H9 (cell line): ENCODE measurements at regions not wholly inside any gene's neighbourhood (a gene's known extent, or its start where the extent isn't known, plus 50 kb on each side); places are given as distances from the start of the nearest gene placed in this dataset.

Experiments used
- DNase-seq: peaks from one replicate; pipeline ENCODE4 v3.0.0-alpha.2; 2017
- H2AFZ ChIP-seq: one replicate; pipeline ENCODE4 v1.6.1; 2013; ENCODE audit warnings: mild to moderate bottlenecking, low read length, control low read depth, moderate library complexity
- H2AK5ac ChIP-seq: 2 replicates; pipeline ENCODE4 v1.6.1; 2013; ENCODE audit warnings: low read length, control low read depth, mixed read lengths; ENCODE audit not compliant: insufficient read length
- H2BK120ac ChIP-seq: one replicate; pipeline ENCODE4 v1.6.1; 2013; ENCODE audit warnings: low read depth, mild to moderate bottlenecking, low read length, control low read depth, inconsistent platforms; ENCODE audit not compliant: poor library complexity, severe bottlenecking
- H2BK12ac ChIP-seq: 2 replicates; pipeline ENCODE4 v1.6.1; 2013; ENCODE audit warnings: low read length, control low read depth, mixed read lengths, low read depth; ENCODE audit not compliant: insufficient read length
- H2BK15ac ChIP-seq: 2 replicates; pipeline ENCODE4 v1.6.1; 2013; ENCODE audit warnings: low read depth, low read length, control low read depth
- H2BK20ac ChIP-seq: one replicate; pipeline ENCODE4 v1.6.1; 2013; ENCODE audit warnings: low read depth, mild to moderate bottlenecking, low read length, control low read depth, inconsistent platforms; ENCODE audit not compliant: poor library complexity, severe bottlenecking
- H2BK5ac ChIP-seq: 2 replicates; pipeline ENCODE4 v1.6.1; 2013; ENCODE audit warnings: low read length, control low read depth, mixed read lengths; ENCODE audit not compliant: insufficient read length
- H3K14ac ChIP-seq: 2 replicates; pipeline ENCODE4 v1.6.1; 2013; ENCODE audit warnings: low read length, control low read depth; ENCODE audit not compliant: insufficient read depth
- H3K18ac ChIP-seq: 2 replicates; pipeline ENCODE4 v1.6.1; 2013; ENCODE audit warnings: low read depth, mild to moderate bottlenecking, mixed read lengths, low read length, control low read depth; ENCODE audit not compliant: insufficient read length
- H3K23ac ChIP-seq: 2 replicates; pipeline ENCODE4 v1.6.1; 2013; ENCODE audit warnings: low read length, control low read depth, mixed read lengths, low read depth; ENCODE audit not compliant: insufficient read length
- H3K23me2 ChIP-seq: 2 replicates; pipeline ENCODE4 v1.6.1; 2013; ENCODE audit warnings: low read depth, mild to moderate bottlenecking, mixed read lengths, low read length, control low read depth; ENCODE audit not compliant: insufficient read length, poor library complexity, severe bottlenecking
- H3K27ac ChIP-seq: 2 replicates; pipeline ENCODE4 v1.5.1; 2013; ENCODE audit warnings: low read length, control low read depth, mixed read lengths, low read depth; ENCODE audit not compliant: insufficient read length
- H3K27me3 ChIP-seq: 2 replicates; pipeline ENCODE4 v1.6.1; 2013; ENCODE audit warnings: low read length, control low read depth, inconsistent platforms; ENCODE audit not compliant: insufficient read depth
- H3K4ac ChIP-seq: 2 replicates; pipeline ENCODE4 v1.6.1; 2013; ENCODE audit warnings: low read depth, mild to moderate bottlenecking, control low read depth, inconsistent platforms, low read length, moderate library complexity
- H3K4me1 ChIP-seq: 2 replicates; pipeline ENCODE4 v1.6.1; 2013; ENCODE audit warnings: low read length, control low read depth, inconsistent platforms; ENCODE audit not compliant: insufficient read depth
- H3K4me2 ChIP-seq: 2 replicates; pipeline ENCODE4 v1.6.1; 2013; ENCODE audit warnings: low read length, control low read depth, mixed read lengths; ENCODE audit not compliant: insufficient read length, insufficient read depth
- H3K56ac ChIP-seq: 2 replicates; pipeline ENCODE4 v1.6.1; 2013; ENCODE audit warnings: low read depth, mild to moderate bottlenecking, mixed read lengths, low read length, control low read depth; ENCODE audit not compliant: insufficient read length
- H3K79me1 ChIP-seq: 2 replicates; pipeline ENCODE4 v1.6.1; 2013; ENCODE audit warnings: low read depth, mild to moderate bottlenecking, moderate library complexity, low read length, control low read depth, inconsistent platforms; ENCODE audit not compliant: insufficient read depth, poor library complexity, severe bottlenecking
- H3K79me2 ChIP-seq: 2 replicates; pipeline ENCODE4 v1.6.1; 2013; ENCODE audit warnings: low read length, control low read depth, inconsistent platforms; ENCODE audit not compliant: insufficient read depth
- H3K9ac ChIP-seq: 2 replicates; pipeline ENCODE4 v1.6.1; 2013; ENCODE audit warnings: low read length, control low read depth, mixed read lengths; ENCODE audit not compliant: insufficient read length; ENCODE audit errors: extremely low read depth
- H3K9me3 ChIP-seq: one replicate; pipeline ENCODE4 v1.6.1; 2013; ENCODE audit warnings: low read depth, low read length, inconsistent platforms; ENCODE audit not compliant: control insufficient read depth
- H3T11ph ChIP-seq: one replicate; pipeline ENCODE4 v1.6.1; 2013; ENCODE audit warnings: mild to moderate bottlenecking, low read length, control low read depth, inconsistent platforms
- H4K20me1 ChIP-seq: one replicate; pipeline ENCODE4 v1.6.1; 2013; ENCODE audit not compliant: control insufficient read depth, insufficient read length, insufficient read depth
- H4K5ac ChIP-seq: 2 replicates; pipeline ENCODE4 v1.6.1; 2013; ENCODE audit warnings: low read depth, mild to moderate bottlenecking, mixed read lengths, low read length, control low read depth; ENCODE audit not compliant: insufficient read length
- H4K8ac ChIP-seq: replicated peaks from 2 replicates; pipeline ENCODE4 v1.6.1; 2013; ENCODE audit warnings: low read length, control low read depth, mixed read lengths, low read depth; ENCODE audit not compliant: insufficient read length
- H4K91ac ChIP-seq: 2 replicates; pipeline ENCODE4 v1.6.1; 2013; ENCODE audit warnings: low read depth, mild to moderate bottlenecking, moderate library complexity, mixed read lengths, low read length, control low read depth; ENCODE audit not compliant: insufficient read length
- H3K27ac Mint-ChIP-seq, 3 experiments: 2 replicates in 2 of 3; 3 replicates in 1 of 3; pipeline ENCODE4 v1.8.0; 2020 to 2021; ENCODE audit warnings: mixed read lengths in 3 of 3, mild to moderate bottlenecking in 1 of 3, moderate library complexity in 1 of 3
- H3K27me3 Mint-ChIP-seq: 2 replicates; pipeline ENCODE4 v1.8.0; 2021; ENCODE audit warnings: low read depth, mild to moderate bottlenecking, moderate library complexity, mixed read lengths
- H3K36me3 Mint-ChIP-seq, 3 experiments: 2 replicates in 2 of 3; 3 replicates in 1 of 3; pipeline ENCODE4 v1.8.0; 2020 to 2021; ENCODE audit warnings: low read depth in 3 of 3, mixed read lengths in 3 of 3; ENCODE audit not compliant: insufficient read depth in 1 of 3
- H3K4me1 Mint-ChIP-seq, 2 experiments: 2 replicates each; pipeline ENCODE4 v1.8.0; 2020; ENCODE audit warnings: mixed read lengths in 2 of 2
- H3K4me3 Mint-ChIP-seq, 2 experiments: 2 replicates in 1 of 2; 3 replicates in 1 of 2; pipeline ENCODE4 v1.8.0; 2020 to 2021; ENCODE audit warnings: mild to moderate bottlenecking in 2 of 2, mixed read lengths in 2 of 2, moderate library complexity in 1 of 2
- H3K9me3 Mint-ChIP-seq, 2 experiments: 2 replicates in 1 of 2; 3 replicates in 1 of 2; pipeline ENCODE4 v1.8.0; 2020; ENCODE audit warnings: mild to moderate bottlenecking in 2 of 2, mixed read lengths in 2 of 2, moderate library complexity in 1 of 2
- CTCF ChIP-seq: fragments of 200-600 bp; sonication (generic); conservative IDR thresholded peaks from 3 replicates; pipeline ENCODE4 v1.8.0; 2021; ENCODE audit warnings: antibody characterized with exemption, mild to moderate bottlenecking
- WGBS: extraction: QIAGEN DNeasy Blood & Tissue Kit; methylation state at CpG from one replicate; pipeline ENCODE4 v1.1.7; 2013; ENCODE audit warnings: missing lambda C conversion rate, low lambda C conversion rate, mixed read lengths; ENCODE audit not compliant: insufficient read length; ENCODE audit errors: extremely low coverage; 5-methylcytosine and 5-hydroxymethylcytosine counted together

DNA sequence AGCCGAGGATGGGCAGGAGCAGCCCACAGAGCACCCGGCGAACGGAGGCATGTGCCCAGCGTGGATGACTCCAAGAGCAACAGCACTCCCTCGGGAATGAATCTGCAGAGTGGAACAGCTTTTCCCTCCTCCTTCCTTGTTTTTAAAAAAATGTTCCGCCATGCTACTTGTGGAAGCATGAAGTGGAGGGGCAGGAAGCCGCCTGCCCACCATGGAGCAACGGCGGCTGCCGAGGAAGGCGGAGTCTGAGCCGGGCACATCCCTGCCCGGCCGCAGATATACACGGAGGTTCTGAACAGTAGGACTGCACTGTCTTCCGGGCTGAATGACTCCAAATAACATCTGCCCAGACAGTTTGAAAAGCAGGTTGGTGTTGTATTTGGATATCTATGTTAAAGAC lies 65.2 kb downstream of the SOX1 start:
- Histone ChIP-seq H4K8ac (no peak overlapping the region), H2BK12ac (no peak overlapping the region), H4K91ac (no peak overlapping the region), H3K4me2 (no peak overlapping the region), H2AK5ac (no peak overlapping the region), H4K20me1 (no peaks in the 10 kb centered on the region), H3K4ac (no peak overlapping the region), H3K23me2 (no peaks in the 10 kb centered on the region), H3K56ac (no peak overlapping the region), H4K5ac (no peak overlapping the region), H3K18ac (no peak overlapping the region), H2BK120ac (no peak overlapping the region), H3T11ph (no peak overlapping the region), H2BK5ac (no peak overlapping the region), H3K79me1 (no peaks in the 10 kb centered on the region), H3K9ac (no peak overlapping the region), H2AFZ (no peak overlapping the region), H2BK20ac (no peak overlapping the region), H3K4me1 (no peaks in the 10 kb centered on the region), H3K27ac (no peak overlapping the region), H3K23ac (no peak overlapping the region), H3K9me3 (no peaks in the 10 kb centered on the region), H3K79me2 (no peaks in the 10 kb centered on the region), H3K27me3 (no peaks in the 10 kb centered on the region), H2BK15ac (no peak overlapping the region), H3K14ac (no peak overlapping the region; the same call in 1 of the 2 replicates)
- no peak overlapping the region for H3K27ac Mint-ChIP-seq
- no CpG with 5 or more reads among the region's 17 CpGs for WGBS
- H3K36me3 Mint-ChIP-seq: no peaks in the 10 kb centered on the region
- H3K9me3 Mint-ChIP-seq: no peaks in the 10 kb centered on the region; a peak in 2 of 5 replicates
- DNase-seq: no peak
- no peak for TF ChIP-seq CTCF
- peaks cover 65% of the 10 kb centered on the region for H3K27me3 Mint-ChIP-seq
- 0 out of 4 replicates have a peak, but pooled peaks cover 0 to 3% of the 10 kb centered on the region in 2 experiments for H3K4me1 Mint-ChIP-seq
- no peak overlapping the region for H3K4me3 Mint-ChIP-seq
